ENCODE measurements at regions not wholly inside any gene's neighbourhood (a gene's known extent, or its start where the extent isn't known, plus 50 kb on each side); places are given as distances from the start of the nearest gene placed in this dataset.

- H3K27me3 ChIP-seq (replicated peaks; ENCODE audit: insufficient read depth, low read depth, low read length, poor library complexity) = no peaks in the 10 kb centered on the region
- no peak for TF ChIP-seq CTCF (conservative IDR thresholded peaks at IDR 0.05; ENCODE audit: low read depth, low read length)
- no peak for TF ChIP-seq EZH2 (IDR thresholded peaks at IDR 0.05; ENCODE audit: borderline replicate concordance, low read depth, low read length, poor library complexity, severe bottlenecking)
- POLR2A ChIA-PET (ENCODE audit: low non-redundant PET) = no interaction called here
- H3K9me3 ChIP-seq (ENCODE audit: low read depth, low read length, poor library complexity, severe bottlenecking) = peaks cover 4% of the 10 kb centered on the region
- H3K4me3 ChIP-seq (ENCODE audit: low read depth, low read length, poor library complexity, severe bottlenecking) = peak overlapping the region; percentile 45
- no peaks in the 10 kb centered on the region for H3K4me1 ChIP-seq (ENCODE audit: insufficient read depth, low read length, poor library complexity, severe bottlenecking)
- DNase-seq (ENCODE audit: low spot score) = peak; percentile 77
- no TSS peak for BruUV-seq (replicated peaks)
- no peak overlapping the region for H3K27ac ChIP-seq (ENCODE audit: low read depth, low read length, poor library complexity, severe bottlenecking)
- CTCF ChIA-PET = no interaction called here
- no peaks in the 10 kb centered on the region for H3K36me3 ChIP-seq (ENCODE audit: insufficient read depth, low read length, poor library complexity, severe bottlenecking)
- intact Hi-C loops (cut with micrococcal nuclease; ENCODE audit: unreplicated experiment) = no loop called here
These were observed 113.9 kb upstream of the VAMP7 start for GRCh38 chrX:155767051-155767875.

GRCh38 chrX:155766321-155766720, 114.8 kb upstream of the VAMP7 start:
- ChIA-PET POLR2A (ENCODE audit: low non-redundant PET) (no interaction called here), CTCF (no interaction called here)
- intact Hi-C loops (cut with micrococcal nuclease; ENCODE audit: unreplicated experiment) = no loop called here
- Histone ChIP-seq H3K27ac (ENCODE audit: low read depth, low read length, poor library complexity, severe bottlenecking) (no peak overlapping the region), H3K9me3 (ENCODE audit: low read depth, low read length, poor library complexity, severe bottlenecking) (peaks cover 7% of the 10 kb centered on the region), H3K4me1 (ENCODE audit: insufficient read depth, low read length, poor library complexity, severe bottlenecking) (no peaks in the 10 kb centered on the region), H3K27me3 (replicated peaks; ENCODE audit: insufficient read depth, low read depth, low read length, poor library complexity) (no peaks in the 10 kb centered on the region), H3K36me3 (ENCODE audit: insufficient read depth, low read length, poor library complexity, severe bottlenecking) (no peaks in the 10 kb centered on the region), H3K4me3 (ENCODE audit: low read depth, low read length, poor library complexity, severe bottlenecking) (peak overlapping the region; percentile 45)
- no peak for TF ChIP-seq CTCF (conservative IDR thresholded peaks at IDR 0.05; ENCODE audit: low read depth, low read length)
- no peak for TF ChIP-seq EZH2 (IDR thresholded peaks at IDR 0.05; ENCODE audit: borderline replicate concordance, low read depth, low read length, poor library complexity, severe bottlenecking)
- BruUV-seq (replicated peaks) = no TSS peak
- no peak for DNase-seq (ENCODE audit: low spot score)

GRCh38 chrX:155761185-155761584, 120.0 kb upstream of the VAMP7 start:
- Histone ChIP-seq H3K27ac (ENCODE audit: low read depth, low read length, poor library complexity, severe bottlenecking) (no peak overlapping the region), H3K36me3 (ENCODE audit: insufficient read depth, low read length, poor library complexity, severe bottlenecking) (no peaks in the 10 kb centered on the region), H3K27me3 (replicated peaks; ENCODE audit: insufficient read depth, low read depth, low read length, poor library complexity) (no peaks in the 10 kb centered on the region), H3K9me3 (ENCODE audit: low read depth, low read length, poor library complexity, severe bottlenecking) (peaks cover 7% of the 10 kb centered on the region), H3K4me1 (ENCODE audit: insufficient read depth, low read length, poor library complexity, severe bottlenecking) (no peaks in the 10 kb centered on the region), H3K4me3 (ENCODE audit: low read depth, low read length, poor library complexity, severe bottlenecking) (no peak overlapping the region)
- BruUV-seq (replicated peaks) = no TSS peak
- CTCF ChIA-PET = no interaction called here
- no peak for TF ChIP-seq CTCF (conservative IDR thresholded peaks at IDR 0.05; ENCODE audit: low read depth, low read length)
- TF ChIP-seq EZH2 (IDR thresholded peaks at IDR 0.05; ENCODE audit: borderline replicate concordance, low read depth, low read length, poor library complexity, severe bottlenecking) = no peak
- no peak for DNase-seq (ENCODE audit: low spot score)
- POLR2A ChIA-PET (ENCODE audit: low non-redundant PET) = no interaction called here
- intact Hi-C loops (cut with micrococcal nuclease; ENCODE audit: unreplicated experiment) = no loop called here

All from A673 (cell line).